GM18498 (cell line): ENCODE measurements at regions not wholly inside any gene's neighbourhood (a gene's known extent, or its start where the extent isn't known, plus 50 kb on each side); places are given as distances from the start of the nearest gene placed in this dataset.

Experiments used
- ATAC-seq: cut with Tn5 transposase; IDR thresholded peaks from one replicate; pipeline ENCODE4 v1.9.1; 2021; ENCODE audit warnings: mild to moderate bottlenecking, moderate library complexity; ENCODE audit not compliant: unreplicated experiment

DNA sequence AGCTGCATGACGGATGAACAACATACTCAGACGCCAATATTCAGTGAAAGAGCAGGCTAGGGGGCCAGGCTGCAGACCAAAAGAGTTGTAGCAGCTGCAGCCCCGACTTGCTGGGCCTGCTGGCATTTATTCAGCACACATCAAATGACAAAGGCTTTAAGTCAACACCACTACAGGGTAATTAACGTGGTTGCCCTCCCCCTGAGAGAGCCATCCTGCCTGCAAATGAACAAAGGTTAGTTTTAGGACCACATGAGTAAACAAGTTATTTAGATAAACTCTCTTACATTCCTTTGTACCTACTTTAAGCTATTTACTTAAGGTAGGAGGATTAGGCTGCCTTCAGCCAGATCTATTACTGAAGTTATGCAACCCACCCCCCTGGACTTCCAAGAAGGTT lies 1329.1 kb downstream of the PCDH18 start:
- no peak for ATAC-seq

- ATAC-seq: no peak
These were observed 1333.9 kb downstream of the PCDH18 start for GRCh38 chr4:136198358-136198757.

- ATAC-seq: no peak
These were observed 1337.3 kb downstream of the PCDH18 start for GRCh38 chr4:136194962-136195361.

DNA sequence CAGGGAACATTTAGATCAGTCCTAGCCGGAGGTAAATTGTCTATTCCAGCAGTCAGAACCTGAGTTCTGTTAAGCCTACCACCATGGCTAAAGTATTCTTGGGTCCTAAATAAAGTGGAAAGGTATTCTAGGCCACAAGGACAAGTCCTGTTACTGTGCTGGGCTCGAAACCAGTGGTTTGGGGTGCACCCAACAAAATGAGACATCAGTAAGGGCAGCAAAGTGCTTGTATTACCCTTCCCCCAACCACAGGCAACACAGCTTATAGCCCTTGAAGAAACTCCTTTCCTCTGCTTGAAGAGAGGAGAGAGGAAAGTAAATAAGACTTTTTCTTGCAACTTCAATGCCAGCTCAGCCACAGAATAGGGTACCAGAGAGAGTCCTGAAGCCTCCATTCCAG lies 1345.6 kb downstream of the PCDH18 start:
- ATAC-seq: no peak

- no peak for ATAC-seq
These were observed 1348.8 kb downstream of the PCDH18 start for GRCh38 chr4:136183513-136183912.

- ATAC-seq: no peak
These were observed 1375.3 kb downstream of the PCDH18 start for GRCh38 chr4:136156947-136157346.

DNA sequence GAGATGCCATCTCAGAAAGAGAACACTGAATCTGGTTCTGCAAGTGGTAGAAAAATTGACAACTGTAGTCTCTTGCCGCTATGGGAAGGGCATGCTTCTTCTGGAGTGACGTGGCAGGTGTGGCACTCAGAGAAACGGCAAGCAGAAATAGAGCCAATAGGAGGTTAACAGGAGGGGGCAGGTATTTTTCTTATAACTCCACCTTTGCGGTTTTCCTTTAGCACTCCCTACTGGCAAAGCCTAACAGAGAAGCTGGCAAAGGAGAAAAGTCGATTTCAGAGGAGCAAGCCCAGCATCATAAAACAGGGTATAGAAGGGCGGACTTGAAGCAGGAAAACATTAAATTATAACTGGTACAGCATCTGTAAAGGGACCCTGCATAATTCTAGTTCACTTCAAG lies 1382.2 kb downstream of the PCDH18 start:
- no peak for ATAC-seq

- ATAC-seq: no peak
These were observed 1395.7 kb downstream of the PCDH18 start for GRCh38 chr4:136136601-136137000.

GRCh38 chr4:136124251-136124745 lies 1408.0 kb downstream of the PCDH18 start:
- no peak for ATAC-seq

GRCh38 chr4:136121426-136121825 lies 1410.9 kb downstream of the PCDH18 start:
- no peak for ATAC-seq

DNA sequence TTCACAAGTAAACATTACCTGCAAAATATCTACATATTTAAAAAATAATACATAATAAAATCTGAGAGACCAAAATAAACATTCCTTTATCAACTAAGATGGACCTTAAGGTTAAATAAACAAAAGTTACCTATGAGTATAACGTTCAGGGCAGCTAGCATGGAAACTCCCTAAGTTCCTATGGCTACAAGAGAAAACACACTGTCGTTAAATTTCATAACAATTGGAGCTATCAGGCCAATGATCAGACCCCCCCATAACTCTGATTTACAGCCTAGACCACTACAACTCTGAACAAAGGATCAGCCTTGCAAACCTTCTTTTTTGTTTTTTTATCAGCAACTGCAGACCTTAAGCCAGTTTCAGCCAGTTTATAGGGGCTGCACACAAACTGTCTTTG lies 1418.4 kb downstream of the PCDH18 start:
- no peak for ATAC-seq

DNA sequence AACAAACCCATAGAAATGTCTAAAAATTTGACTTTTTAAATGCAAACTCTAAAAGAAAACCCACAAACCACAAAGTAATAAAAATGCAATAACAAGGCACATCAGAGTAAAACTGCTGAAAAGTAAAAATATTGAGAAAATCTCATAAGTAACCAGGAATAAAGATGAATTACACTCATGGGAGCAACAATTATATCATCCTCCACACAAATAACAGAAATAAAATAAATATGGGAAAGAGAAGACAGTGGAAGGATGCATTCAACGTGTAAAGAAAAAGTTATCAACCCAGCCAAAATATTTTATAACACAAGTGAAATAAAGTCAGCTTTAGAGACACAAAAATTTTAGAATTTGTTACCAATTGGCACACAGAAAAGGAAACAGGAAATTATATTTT lies 1420.2 kb downstream of the PCDH18 start:
- no peak for ATAC-seq

GRCh38 chr4:136106753-136107152 lies 1425.5 kb downstream of the PCDH18 start:
- ATAC-seq: no peak

- no peak for ATAC-seq
These were observed 1428.7 kb downstream of the PCDH18 start for GRCh38 chr4:136103616-136104015.

- no peak for ATAC-seq
These were observed 1434.6 kb downstream of the PCDH18 start for GRCh38 chr4:136097676-136098075.

DNA sequence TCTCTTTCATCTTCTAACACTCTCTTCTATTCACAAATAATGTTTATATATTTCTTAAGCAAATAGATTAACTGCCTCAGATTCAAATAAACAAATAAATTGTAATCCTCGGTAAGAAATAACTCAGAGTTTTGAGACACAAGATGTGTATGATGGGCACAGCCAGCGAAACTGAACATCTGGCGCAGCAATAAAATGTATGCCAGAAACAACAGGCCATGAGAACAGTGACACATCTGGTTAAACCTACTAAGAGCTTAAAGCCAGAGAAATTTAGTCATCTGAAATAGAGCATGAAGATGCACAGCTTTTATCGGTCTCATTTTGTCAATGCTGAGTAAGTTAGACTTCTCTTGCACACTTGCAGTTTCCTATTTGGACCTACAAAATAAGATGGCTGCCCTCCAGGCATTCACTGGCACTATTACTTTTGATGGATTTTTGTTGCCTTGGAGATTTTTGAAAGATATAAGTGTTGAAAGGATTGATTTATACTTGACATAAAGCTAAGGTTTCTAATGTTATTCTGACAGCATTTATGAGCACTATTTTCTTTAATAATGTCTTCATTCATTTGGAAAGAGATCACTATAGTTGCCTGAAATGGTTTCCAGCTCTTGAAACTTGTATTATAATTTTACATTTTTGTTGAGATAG lies 1444.0 kb downstream of the PCDH18 start:
- no peak for ATAC-seq

- no peak for ATAC-seq
These were observed 1453.3 kb downstream of the PCDH18 start for GRCh38 chr4:136078976-136079375.

DNA sequence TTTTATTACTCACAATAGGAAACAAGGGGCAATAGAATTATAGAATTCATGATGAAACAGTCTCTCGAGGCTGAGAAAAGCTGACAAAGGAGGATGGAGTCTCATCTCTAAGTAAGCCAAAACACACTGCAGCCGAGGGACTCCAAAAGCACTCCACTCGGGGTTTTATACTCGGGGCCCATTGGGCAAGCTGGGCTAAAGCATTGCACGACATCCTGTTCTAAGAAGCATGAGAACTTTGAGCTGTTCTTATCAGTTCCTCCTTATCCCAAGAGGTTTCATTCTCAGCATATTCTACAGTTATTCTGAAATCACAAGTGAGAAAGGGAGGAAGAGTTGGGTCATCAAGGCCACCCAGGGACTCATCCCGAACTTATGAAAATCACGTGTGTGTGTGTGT lies 1475.5 kb downstream of the PCDH18 start:
- ATAC-seq: no peak

- no peak for ATAC-seq
These were observed 1476.9 kb downstream of the PCDH18 start for GRCh38 chr4:136055360-136055759.

GRCh38 chr4:136036744-136037143 lies 1495.5 kb downstream of the PCDH18 start:
- ATAC-seq: no peak

DNA sequence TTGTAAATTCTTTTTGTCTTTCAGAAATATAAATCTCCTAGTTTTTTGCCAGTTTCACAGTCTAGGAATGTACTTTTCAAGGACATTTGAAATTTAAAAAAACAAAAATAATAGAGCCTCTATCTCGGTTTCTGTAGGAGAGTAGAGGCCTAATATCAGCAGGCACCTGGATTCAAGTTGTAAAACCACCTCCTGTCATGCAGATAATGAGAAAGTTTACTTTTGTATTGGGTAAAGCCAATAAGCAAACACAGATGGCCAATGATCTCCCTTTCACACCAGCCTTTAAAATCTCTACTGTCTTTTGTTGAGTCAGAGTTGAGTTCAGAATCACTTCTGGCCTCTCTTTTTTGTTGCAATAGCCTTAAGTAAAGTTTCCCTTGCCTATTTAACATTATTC lies 1499.9 kb downstream of the PCDH18 start:
- ATAC-seq: no peak

GRCh38 chr4:136025540-136025939 lies 1506.8 kb downstream of the PCDH18 start:
- no peak for ATAC-seq

DNA sequence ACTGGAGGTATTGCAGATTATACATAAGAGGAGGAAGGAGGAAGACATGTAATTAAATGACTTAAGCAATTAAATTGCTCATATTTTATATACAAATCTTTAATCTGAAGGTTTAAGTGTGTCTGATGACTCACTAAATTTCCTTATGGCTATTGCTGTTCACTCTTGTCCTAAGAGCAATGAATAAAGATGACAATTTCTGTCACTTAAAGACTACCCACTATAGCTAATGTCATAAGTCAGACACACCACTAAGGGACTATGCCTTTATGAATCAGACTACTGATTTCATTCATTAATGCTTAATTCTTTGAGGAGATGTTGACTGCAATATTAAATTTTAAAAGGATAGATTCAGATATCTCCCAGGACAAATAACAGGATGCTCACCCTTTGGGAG lies 1514.7 kb downstream of the PCDH18 start:
- ATAC-seq: no peak
